Chondrocyte (in vitro differentiated cells): ENCODE measurements at regions not wholly inside any gene's neighbourhood (a gene's known extent, or its start where the extent isn't known, plus 50 kb on each side); places are given as distances from the start of the nearest gene placed in this dataset.
"Not testable (repeated sequence)": the region's sequence is repeated elsewhere in the genome, so short reads cannot be mapped to it uniquely, and the experiment has no call there.

Source experiments
- DNase-seq: peaks from one replicate; pipeline ENCODE4 v3.0.0; 2021; ENCODE audit warnings: mixed read lengths, low spot score
- H3K27ac Mint-ChIP-seq: one replicate; pipeline ENCODE4 v1.8.0; 2021; ENCODE audit warnings: mild to moderate bottlenecking, moderate library complexity, mixed read lengths; ENCODE audit not compliant: unreplicated experiment
- H3K27me3 Mint-ChIP-seq: 2 replicates; pipeline ENCODE4 v1.8.0; 2021; ENCODE audit warnings: low read depth, mixed read lengths
- H3K36me3 Mint-ChIP-seq: 2 replicates; pipeline ENCODE4 v1.8.0; 2021; ENCODE audit warnings: low read depth, mixed read lengths
- H3K4me1 Mint-ChIP-seq: 2 replicates; pipeline ENCODE4 v1.8.0; 2021; ENCODE audit warnings: low read depth, mild to moderate bottlenecking, mixed read lengths
- H3K4me3 Mint-ChIP-seq: one replicate; pipeline ENCODE4 v1.8.0; 2021; ENCODE audit warnings: mild to moderate bottlenecking, moderate library complexity, mixed read lengths; ENCODE audit not compliant: unreplicated experiment
- H3K9me3 Mint-ChIP-seq: 2 replicates; pipeline ENCODE4 v1.8.0; 2021; ENCODE audit warnings: low read depth, mixed read lengths
- CTCF ChIP-seq: fragments of 200-600 bp; sonication (generic); IDR thresholded peaks from 2 replicates; pipeline ENCODE4 v1.5.0; 2021; ENCODE audit warnings: antibody characterized with exemption, mild to moderate bottlenecking, moderate library complexity

- no peak overlapping the region for H3K4me3 Mint-ChIP-seq
- H3K9me3 Mint-ChIP-seq, result peaks cover 3% of the 10 kb centered on the region
- no peaks in the 10 kb centered on the region for H3K36me3 Mint-ChIP-seq
- no peaks in the 10 kb centered on the region for H3K4me1 Mint-ChIP-seq
- no peak for DNase-seq
- peaks cover 4% of the 10 kb centered on the region for H3K27me3 Mint-ChIP-seq
- TF ChIP-seq CTCF, result no peak
- H3K27ac Mint-ChIP-seq, result no peak overlapping the region
Measured at GRCh38 chr2:175786471-175787124, 215.5 kb downstream of the LNPK start.

GRCh38 chr2:175777337-175777736, 224.7 kb downstream of the LNPK start:
- H3K9me3 Mint-ChIP-seq, DNase-seq, H3K36me3 Mint-ChIP-seq, H3K4me3 Mint-ChIP-seq, H3K27ac Mint-ChIP-seq, H3K27me3 Mint-ChIP-seq, H3K4me1 Mint-ChIP-seq: not testable (repeated sequence)

GRCh38 chr2:175769200-175769599, 232.9 kb downstream of the LNPK start:
- TF ChIP-seq CTCF, result no peak
- H3K27ac Mint-ChIP-seq, result no peak overlapping the region
- H3K4me1 Mint-ChIP-seq, result no peaks in the 10 kb centered on the region
- no peaks in the 10 kb centered on the region for H3K36me3 Mint-ChIP-seq
- no peaks in the 10 kb centered on the region for H3K27me3 Mint-ChIP-seq
- H3K9me3 Mint-ChIP-seq, result peaks cover 10% of the 10 kb centered on the region
- H3K4me3 Mint-ChIP-seq, result no peak overlapping the region
- no peak for DNase-seq

GRCh38 chr2:175766880-175767279, 235.2 kb downstream of the LNPK start:
- no peak for DNase-seq
- H3K9me3 Mint-ChIP-seq, result peaks cover 10% of the 10 kb centered on the region
- no peaks in the 10 kb centered on the region for H3K27me3 Mint-ChIP-seq
- no peak for TF ChIP-seq CTCF
- no peak overlapping the region for H3K4me3 Mint-ChIP-seq
- no peaks in the 10 kb centered on the region for H3K4me1 Mint-ChIP-seq
- no peak overlapping the region for H3K27ac Mint-ChIP-seq
- no peaks in the 10 kb centered on the region for H3K36me3 Mint-ChIP-seq

- Mint-ChIP-seq H3K27me3 (peaks cover 2% of the 10 kb centered on the region), H3K36me3 (no peaks in the 10 kb centered on the region), H3K9me3 (peaks cover 6% of the 10 kb centered on the region), H3K4me1 (no peaks in the 10 kb centered on the region), H3K4me3 (no peak overlapping the region), H3K27ac (no peak overlapping the region)
- TF ChIP-seq CTCF, result no peak
- DNase-seq, result no peak
Measured at GRCh38 chr2:175755656-175756386, 246.2 kb downstream of the LNPK start.

- TF ChIP-seq CTCF, result no peak
- Mint-ChIP-seq H3K27me3 (peaks cover 5% of the 10 kb centered on the region), H3K36me3 (peaks cover under 1% of the 10 kb centered on the region), H3K9me3 (peaks cover 7% of the 10 kb centered on the region), H3K27ac (no peak overlapping the region), H3K4me3 (no peak overlapping the region), H3K4me1 (no peaks in the 10 kb centered on the region)
- DNase-seq, result no peak
Measured at GRCh38 chr2:175755169-175755568, 246.9 kb downstream of the LNPK start.
